Esophagus muscularis mucosa (tissue), 4 donors: ENCODE measurements at regions not wholly inside any gene's neighbourhood (a gene's known extent, or its start where the extent isn't known, plus 50 kb on each side); places are given as distances from the start of the nearest gene placed in this dataset.

ENCODE experiments used
- DNase-seq: peaks from one replicate; pipeline ENCODE4 v3.0.0-alpha.2; 2017; ENCODE audit errors: extremely low spot score
- H3K27ac ChIP-seq, 4 donors: fragments of 200-600 bp; sonication (generic); replicated peaks in 1 of 4; 1 replicate in 3 of 4; 2 replicates in 1 of 4; pipeline ENCODE4 v1.5.1; 2016 to 2019; ENCODE audit warnings: mild to moderate bottlenecking in 1 of 4
- H3K27me3 ChIP-seq, 4 donors: fragments of 200-600 bp; sonication (generic); one replicate each; pipeline versions ENCODE4 v1.5.1 to v1.6.0; 2016 to 2019
- H3K36me3 ChIP-seq, 4 donors: fragments of 200-600 bp; sonication (generic); one replicate each; pipeline ENCODE4 v1.5.1; 2016 to 2019
- H3K4me1 ChIP-seq, 4 donors: fragments of 200-600 bp; sonication (generic); one replicate each; pipeline ENCODE4 v1.5.1; 2016 to 2019
- H3K4me3 ChIP-seq, 4 donors: fragments of 200-600 bp; sonication (generic); 1 replicate in 2 of 4; 2 replicates in 2 of 4; pipeline ENCODE4 v1.5.1; 2016 to 2019; ENCODE audit warnings: mild to moderate bottlenecking in 4 of 4, moderate library complexity in 1 of 4
- H3K9me3 ChIP-seq, 4 donors: fragments of 200-600 bp; sonication (generic); 1 replicate in 3 of 4; 2 replicates in 1 of 4; pipeline ENCODE4 v1.5.1; 2016 to 2019
- EP300 ChIP-seq: sonication (generic); formaldehyde crosslinking; IDR thresholded peaks from one replicate; pipeline ENCODE4 v1.6.1; 2017; ENCODE audit warnings: antibody characterized with exemption
- POLR2A ChIP-seq: fragments of 450-650 bp; IDR thresholded peaks from one replicate; pipeline ENCODE4 v1.6.1; 2017; ENCODE audit warnings: antibody characterized with exemption, moderate library complexity, mild to moderate bottlenecking, low read depth
- POLR2AphosphoS5 ChIP-seq, 2 donors: sonication (generic); formaldehyde crosslinking; IDR thresholded peaks; one replicate each; pipeline ENCODE4 v1.6.1; 2017; ENCODE audit warnings: antibody characterized with exemption in 2 of 2
- WGBS: methylation state at CpG from one replicate; pipeline ENCODE4 v1.1.5; 2018; 5-methylcytosine and 5-hydroxymethylcytosine counted together
- intact Hi-C: fragments of 100-400 bp; cut with DNase I; formaldehyde crosslinking; loops from one replicate; pipeline ENCODE4 v1.15.1; 2023
- TF ChIP-seq, protein P1 (sequence below), 3 experiments: fragments of 200-600 bp in 2 of 3; fragments of 450-650 bp in 1 of 3; sonication (generic) in 2 of 3; IDR thresholded peaks; one replicate each; pipeline ENCODE4 v1.5.1; 2017 to 2019; ENCODE audit warnings: antibody characterized with exemption in 3 of 3, mild to moderate bottlenecking in 2 of 3, moderate library complexity in 1 of 3

GRCh38 chr4:163901319-163901718, 406.8 kb downstream of the TMA16 start:
- WGBS = 43% methylated on average over 1 of the region's 1 CpG
- intact Hi-C loops = no loop called here
- no peaks in the 10 kb centered on the region for H3K4me1 ChIP-seq
- H3K27ac ChIP-seq = no peak overlapping the region
- no peaks in the 10 kb centered on the region for H3K36me3 ChIP-seq
- DNase-seq = no peak
- TF ChIP-seq EP300 (no peak), POLR2AphosphoS5 (IDR thresholded peaks at IDR 0.05) (no peak), POLR2A (no peak)
- TF ChIP-seq, protein P1, sequence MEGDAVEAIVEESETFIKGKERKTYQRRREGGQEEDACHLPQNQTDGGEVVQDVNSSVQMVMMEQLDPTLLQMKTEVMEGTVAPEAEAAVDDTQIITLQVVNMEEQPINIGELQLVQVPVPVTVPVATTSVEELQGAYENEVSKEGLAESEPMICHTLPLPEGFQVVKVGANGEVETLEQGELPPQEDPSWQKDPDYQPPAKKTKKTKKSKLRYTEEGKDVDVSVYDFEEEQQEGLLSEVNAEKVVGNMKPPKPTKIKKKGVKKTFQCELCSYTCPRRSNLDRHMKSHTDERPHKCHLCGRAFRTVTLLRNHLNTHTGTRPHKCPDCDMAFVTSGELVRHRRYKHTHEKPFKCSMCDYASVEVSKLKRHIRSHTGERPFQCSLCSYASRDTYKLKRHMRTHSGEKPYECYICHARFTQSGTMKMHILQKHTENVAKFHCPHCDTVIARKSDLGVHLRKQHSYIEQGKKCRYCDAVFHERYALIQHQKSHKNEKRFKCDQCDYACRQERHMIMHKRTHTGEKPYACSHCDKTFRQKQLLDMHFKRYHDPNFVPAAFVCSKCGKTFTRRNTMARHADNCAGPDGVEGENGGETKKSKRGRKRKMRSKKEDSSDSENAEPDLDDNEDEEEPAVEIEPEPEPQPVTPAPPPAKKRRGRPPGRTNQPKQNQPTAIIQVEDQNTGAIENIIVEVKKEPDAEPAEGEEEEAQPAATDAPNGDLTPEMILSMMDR (IDR thresholded peaks at IDR 0.05) = no peak
- no peak overlapping the region for H3K4me3 ChIP-seq
- peaks cover 0 to 3% (median 0%) of the 10 kb centered on the region in 4 donors for H3K9me3 ChIP-seq
- H3K27me3 ChIP-seq = no peaks in the 10 kb centered on the region

GRCh38 chr4:163902417-163902816, 407.9 kb downstream of the TMA16 start:
- no peaks in the 10 kb centered on the region for H3K27me3 ChIP-seq
- no peaks in the 10 kb centered on the region for H3K36me3 ChIP-seq
- TF ChIP-seq, protein P1 (IDR thresholded peaks at IDR 0.05) = no peak
- TF ChIP-seq POLR2A (no peak), EP300 (no peak), POLR2AphosphoS5 (IDR thresholded peaks at IDR 0.05) (no peak)
- no peak for DNase-seq
- peaks cover 0 to 2% (median 0%) of the 10 kb centered on the region in 4 donors for H3K9me3 ChIP-seq
- no peak overlapping the region for H3K4me3 ChIP-seq
- intact Hi-C loops = no loop called here
- WGBS = 73% methylated on average over 2 of the region's 2 CpGs
- H3K27ac ChIP-seq = no peak overlapping the region
- H3K4me1 ChIP-seq = no peaks in the 10 kb centered on the region

- Histone ChIP-seq H3K27ac (no peak overlapping the region), H3K27me3 (no peaks in the 10 kb centered on the region), H3K4me3 (no peak overlapping the region), H3K9me3 (no peaks in the 10 kb centered on the region), H3K36me3 (no peaks in the 10 kb centered on the region), H3K4me1 (no peaks in the 10 kb centered on the region)
- intact Hi-C loops = no loop called here
- DNase-seq = no peak
- 70% methylated on average over 5 of the region's 5 CpGs for WGBS
- TF ChIP-seq POLR2A (no peak), POLR2AphosphoS5 (IDR thresholded peaks at IDR 0.05) (no peak), EP300 (no peak)
- TF ChIP-seq, protein P1 (IDR thresholded peaks at IDR 0.05) = no peak
Measured at GRCh38 chr4:163911891-163912290, 417.4 kb downstream of the TMA16 start.

- intact Hi-C loops = no loop called here
- WGBS = 75% methylated on average over 4 of the region's 4 CpGs
- Histone ChIP-seq H3K4me1 (no peaks in the 10 kb centered on the region), H3K27me3 (no peaks in the 10 kb centered on the region), H3K9me3 (no peaks in the 10 kb centered on the region), H3K27ac (no peak overlapping the region), H3K4me3 (no peak overlapping the region), H3K36me3 (no peaks in the 10 kb centered on the region)
- TF ChIP-seq POLR2A = no peak
- no peak for TF ChIP-seq EP300
- TF ChIP-seq, protein P1 (IDR thresholded peaks at IDR 0.05) = no peak
- TF ChIP-seq POLR2AphosphoS5 (IDR thresholded peaks at IDR 0.05) = no peak
- no peak for DNase-seq
Measured at GRCh38 chr4:163913571-163913970, 419.1 kb downstream of the TMA16 start.

DNA sequence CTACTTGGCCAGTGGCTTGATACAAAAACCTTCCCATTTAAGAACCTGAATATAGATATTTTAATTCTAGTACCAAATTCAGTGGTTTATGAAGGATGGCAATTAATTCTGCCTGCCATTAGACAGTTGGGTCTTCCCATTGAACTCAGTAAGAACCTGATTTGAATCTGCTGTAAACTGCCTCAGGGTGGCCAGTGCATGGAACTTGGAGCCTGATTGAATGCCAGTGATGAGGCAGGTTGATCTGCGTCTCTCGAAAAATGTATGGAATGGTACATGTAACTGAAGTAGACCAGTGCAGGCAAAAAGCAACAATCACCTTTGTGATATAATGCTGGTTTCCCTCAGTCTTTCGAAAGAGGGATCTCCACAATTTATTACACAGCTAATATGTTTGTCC, 421.4 kb downstream of the TMA16 start:
- H3K9me3 ChIP-seq = no peaks in the 10 kb centered on the region

More for the DNA sequence above, 421.4 kb downstream of the TMA16 start:
- H3K27ac ChIP-seq = no peak overlapping the region
- intact Hi-C loops = no loop called here
- no peaks in the 10 kb centered on the region for H3K36me3 ChIP-seq
- H3K4me3 ChIP-seq = no peak overlapping the region
- no peaks in the 10 kb centered on the region for H3K27me3 ChIP-seq
- no peak for DNase-seq
- 92% methylated on average over 3 of the region's 3 CpGs for WGBS
- TF ChIP-seq, protein P1 (IDR thresholded peaks at IDR 0.05) = no peak
- TF ChIP-seq EP300 (no peak), POLR2A (no peak), POLR2AphosphoS5 (IDR thresholded peaks at IDR 0.05) (no peak)
- no peaks in the 10 kb centered on the region for H3K4me1 ChIP-seq
